ENCODE measurements at regions not wholly inside any gene's neighbourhood (a gene's known extent, or its start where the extent isn't known, plus 50 kb on each side); places are given as distances from the start of the nearest gene placed in this dataset.
"Not testable (repeated sequence)": the region's sequence is repeated elsewhere in the genome, so short reads cannot be mapped to it uniquely, and the experiment has no call there.

GRCh38 chr11:130674686-130675308 lies 226.4 kb downstream of the ADAMTS15 start:
- TF ChIP-seq, protein P1, sequence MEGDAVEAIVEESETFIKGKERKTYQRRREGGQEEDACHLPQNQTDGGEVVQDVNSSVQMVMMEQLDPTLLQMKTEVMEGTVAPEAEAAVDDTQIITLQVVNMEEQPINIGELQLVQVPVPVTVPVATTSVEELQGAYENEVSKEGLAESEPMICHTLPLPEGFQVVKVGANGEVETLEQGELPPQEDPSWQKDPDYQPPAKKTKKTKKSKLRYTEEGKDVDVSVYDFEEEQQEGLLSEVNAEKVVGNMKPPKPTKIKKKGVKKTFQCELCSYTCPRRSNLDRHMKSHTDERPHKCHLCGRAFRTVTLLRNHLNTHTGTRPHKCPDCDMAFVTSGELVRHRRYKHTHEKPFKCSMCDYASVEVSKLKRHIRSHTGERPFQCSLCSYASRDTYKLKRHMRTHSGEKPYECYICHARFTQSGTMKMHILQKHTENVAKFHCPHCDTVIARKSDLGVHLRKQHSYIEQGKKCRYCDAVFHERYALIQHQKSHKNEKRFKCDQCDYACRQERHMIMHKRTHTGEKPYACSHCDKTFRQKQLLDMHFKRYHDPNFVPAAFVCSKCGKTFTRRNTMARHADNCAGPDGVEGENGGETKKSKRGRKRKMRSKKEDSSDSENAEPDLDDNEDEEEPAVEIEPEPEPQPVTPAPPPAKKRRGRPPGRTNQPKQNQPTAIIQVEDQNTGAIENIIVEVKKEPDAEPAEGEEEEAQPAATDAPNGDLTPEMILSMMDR (IDR thresholded peaks at IDR 0.05; ENCODE audit: low read depth, low read length, missing control alignments) = no peak
- no peak overlapping the region for H3K4me3 ChIP-seq (ENCODE audit: low read depth, low read length)

GRCh38 chr11:130675371-130675821 lies 227.0 kb downstream of the ADAMTS15 start:
- no peak overlapping the region for H3K4me3 ChIP-seq (ENCODE audit: low read depth, low read length)
- DNase-seq (ENCODE audit: low read depth) = no peak
- TF ChIP-seq, protein P1 (IDR thresholded peaks at IDR 0.05; ENCODE audit: low read depth, low read length, missing control alignments) = no peak

More at GRCh38 chr11:130674686-130675308, 226.4 kb downstream of the ADAMTS15 start:
- no peak for DNase-seq (ENCODE audit: low read depth)

GRCh38 chr11:130675917-130676316 lies 227.5 kb downstream of the ADAMTS15 start:
- no peak overlapping the region for H3K4me3 ChIP-seq (ENCODE audit: low read depth, low read length)
- TF ChIP-seq, protein P1 (IDR thresholded peaks at IDR 0.05; ENCODE audit: low read depth, low read length, missing control alignments) = no peak
- DNase-seq (ENCODE audit: low read depth) = no peak

DNA sequence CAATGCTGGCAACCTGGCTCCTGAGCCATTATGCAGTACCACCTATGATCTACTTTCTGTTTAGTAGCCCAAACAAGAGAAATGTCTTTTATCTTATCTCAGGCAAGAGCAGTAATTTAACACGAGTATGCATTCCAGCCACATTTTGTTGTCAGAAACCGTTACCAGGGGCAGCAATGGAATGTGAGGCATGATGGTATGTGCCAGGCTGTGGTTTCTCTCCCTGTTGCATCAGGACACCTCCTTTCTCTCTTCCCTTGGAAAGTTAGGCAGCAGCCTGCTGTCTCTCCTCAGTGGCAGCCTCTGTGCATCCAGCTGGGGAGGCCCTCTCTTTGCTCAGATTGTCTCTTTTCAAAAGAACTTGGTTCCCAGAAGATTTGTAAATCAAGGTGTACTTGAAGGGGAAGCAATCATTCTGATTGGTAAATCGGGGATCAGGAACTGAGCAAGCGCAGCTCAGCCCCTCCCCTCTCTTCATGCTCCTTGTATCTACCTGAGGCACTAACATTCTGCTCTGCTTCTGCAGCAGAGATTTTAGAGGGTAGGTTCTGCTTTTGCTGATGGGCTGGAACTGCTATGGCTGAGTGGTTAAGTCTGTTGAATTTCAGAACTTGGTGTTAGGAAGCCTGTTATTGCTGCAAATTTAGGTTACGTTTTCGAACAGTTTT lies 229.2 kb downstream of the ADAMTS15 start:
- no peak overlapping the region for H3K4me3 ChIP-seq (ENCODE audit: low read depth, low read length)
- DNase-seq (ENCODE audit: low read depth) = no peak
- TF ChIP-seq, protein P1 (IDR thresholded peaks at IDR 0.05; ENCODE audit: low read depth, low read length, missing control alignments) = no peak

GRCh38 chr11:130679247-130679646 lies 230.8 kb downstream of the ADAMTS15 start:
- no peak for DNase-seq (ENCODE audit: low read depth)
- H3K4me3 ChIP-seq (ENCODE audit: low read depth, low read length) = no peak overlapping the region
- TF ChIP-seq, protein P1 (IDR thresholded peaks at IDR 0.05; ENCODE audit: low read depth, low read length, missing control alignments) = no peak

DNA sequence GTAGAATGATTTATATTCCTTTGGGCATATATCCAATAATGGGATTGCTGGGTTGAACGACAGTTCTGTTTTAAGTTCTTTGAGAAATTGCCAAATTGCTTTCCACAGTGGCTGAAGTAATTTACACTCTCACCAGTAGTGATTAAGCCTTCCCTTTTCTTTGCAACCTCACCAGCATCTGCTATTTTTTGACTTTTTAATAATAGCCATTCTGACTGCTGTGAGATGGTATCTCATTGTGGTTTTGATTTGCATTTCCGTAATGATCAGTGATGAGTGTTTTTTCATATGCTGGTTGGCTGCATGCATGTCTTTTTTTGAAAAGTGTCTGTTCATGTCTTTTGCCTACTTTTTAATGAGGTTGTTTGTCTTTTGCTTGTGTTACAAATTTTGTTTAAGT lies 233.8 kb downstream of the SNX19 start:
- DNase-seq (ENCODE audit: low read depth); H3K4me3 ChIP-seq (ENCODE audit: low read depth, low read length): not testable (repeated sequence)

DNA sequence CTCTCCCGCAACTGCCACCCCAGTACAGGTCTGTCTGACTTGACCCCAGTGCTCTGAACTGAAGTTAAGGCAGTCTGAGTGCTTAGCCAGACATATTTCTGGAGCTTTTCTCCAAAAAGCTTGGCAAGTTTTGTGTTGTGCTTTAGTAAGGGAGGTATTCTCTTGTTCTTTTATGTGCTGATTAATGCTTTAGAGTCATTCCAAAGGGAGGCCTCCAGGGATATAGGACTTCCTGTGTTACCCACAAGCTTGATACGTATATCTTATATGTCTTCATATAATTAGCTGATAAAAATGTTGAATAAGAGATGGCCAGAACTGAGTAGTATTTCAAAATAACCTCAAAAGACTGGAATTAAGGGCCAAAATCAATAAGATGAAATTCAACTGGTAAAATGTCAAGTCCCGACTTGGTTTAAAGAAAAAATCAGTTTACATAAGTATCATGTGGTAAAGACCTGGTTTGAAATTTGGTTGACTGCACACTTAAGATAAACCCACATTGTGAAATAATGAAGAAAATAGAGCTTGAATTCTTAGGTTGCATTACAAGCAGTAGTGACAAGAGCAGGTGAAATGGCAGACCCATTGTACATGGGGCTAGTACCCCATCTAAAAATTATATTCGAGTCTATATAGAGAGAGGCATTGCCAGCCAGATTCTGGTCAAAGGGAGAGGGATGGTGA lies 226.9 kb downstream of the SNX19 start:
- DNase-seq (ENCODE audit: low read depth) = no peak
- H3K4me3 ChIP-seq (ENCODE audit: low read depth, low read length) = no peak overlapping the region
- TF ChIP-seq, protein P1 (IDR thresholded peaks at IDR 0.05; ENCODE audit: low read depth, low read length, missing control alignments) = no peak

All from GM12864 (cell line).